ENCODE measurements at regions not wholly inside any gene's neighbourhood (a gene's known extent, or its start where the extent isn't known, plus 50 kb on each side); places are given as distances from the start of the nearest gene placed in this dataset.

DNA sequence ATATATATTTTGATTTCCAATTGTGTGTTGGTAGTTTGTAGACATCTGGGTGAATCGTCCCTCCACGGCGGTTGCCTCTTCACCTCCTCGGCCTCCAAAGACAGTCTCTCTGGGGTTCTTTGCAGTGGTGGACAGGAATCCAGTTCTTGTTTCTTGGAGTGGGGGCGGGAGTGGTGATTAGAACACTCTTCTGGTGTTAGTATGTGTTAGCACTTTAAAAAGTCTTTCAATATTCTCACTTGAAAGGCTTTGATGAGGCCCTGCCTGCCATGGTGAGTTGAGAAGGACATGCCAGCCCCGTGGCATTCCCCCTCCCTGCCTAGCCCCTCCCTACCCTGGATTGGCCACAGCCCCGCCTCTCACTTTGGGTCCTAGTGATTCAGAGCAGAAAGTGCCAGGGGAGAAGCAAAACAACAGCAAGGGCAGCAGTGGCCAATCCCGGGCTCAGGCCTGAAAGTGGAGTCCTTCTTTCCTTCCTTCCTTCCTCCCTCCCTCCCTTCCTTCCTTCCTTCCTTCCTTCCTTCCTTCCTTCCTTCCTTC is 316.8 kb upstream of the HS6ST1 start:
- FAIRE-seq = no peak
- no peak for TF ChIP-seq POLR2AphosphoS5 (IDR thresholded peaks at IDR 0.05; ENCODE audit: low read depth, low read length)
- TF ChIP-seq POLR2A (IDR thresholded peaks at IDR 0.05; ENCODE audit: low read depth, low read length) = no peak
- no peak for TF ChIP-seq SPI1 (IDR thresholded peaks at IDR 0.05; ENCODE audit: low read depth, low read length)
- TF ChIP-seq TAF1 (IDR thresholded peaks at IDR 0.05; ENCODE audit: low read depth, low read length) = no peak
- no peak for TF ChIP-seq PAX5 (IDR thresholded peaks at IDR 0.05; ENCODE audit: insufficient read depth, low read length, severe bottlenecking)
- TF ChIP-seq POU2F2 (IDR thresholded peaks at IDR 0.05; ENCODE audit: low read depth, low read length) = no peak
- no peak for DNase-seq (ENCODE audit: insufficient read length, low spot score)

DNA sequence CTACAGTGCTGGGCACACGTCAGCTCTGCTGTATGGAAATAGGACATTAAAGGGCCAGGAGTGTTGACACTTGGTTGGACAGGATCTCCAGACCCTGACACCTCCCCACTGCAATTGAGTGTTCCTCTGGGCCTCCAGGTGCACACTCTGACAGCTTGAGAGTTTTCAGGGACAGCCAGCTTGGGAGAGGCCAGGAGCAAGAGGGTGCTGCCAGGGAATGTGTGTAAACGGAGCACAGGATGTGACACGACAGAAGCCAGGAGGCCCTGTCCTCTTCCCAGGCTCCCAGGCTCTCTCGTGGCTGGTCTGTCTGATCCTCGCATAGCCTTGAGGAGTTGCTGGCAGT is 318.1 kb upstream of the HS6ST1 start:
- no peak for DNase-seq (ENCODE audit: insufficient read length, low spot score)
- TF ChIP-seq PAX5 (IDR thresholded peaks at IDR 0.05; ENCODE audit: insufficient read depth, low read length, severe bottlenecking) (no peak), POLR2A (IDR thresholded peaks at IDR 0.05; ENCODE audit: low read depth, low read length) (no peak), POLR2AphosphoS5 (IDR thresholded peaks at IDR 0.05; ENCODE audit: low read depth, low read length) (no peak), TAF1 (IDR thresholded peaks at IDR 0.05; ENCODE audit: low read depth, low read length) (no peak), POU2F2 (IDR thresholded peaks at IDR 0.05; ENCODE audit: low read depth, low read length) (no peak), SPI1 (IDR thresholded peaks at IDR 0.05; ENCODE audit: low read depth, low read length) (no peak)
- FAIRE-seq = no peak

DNA sequence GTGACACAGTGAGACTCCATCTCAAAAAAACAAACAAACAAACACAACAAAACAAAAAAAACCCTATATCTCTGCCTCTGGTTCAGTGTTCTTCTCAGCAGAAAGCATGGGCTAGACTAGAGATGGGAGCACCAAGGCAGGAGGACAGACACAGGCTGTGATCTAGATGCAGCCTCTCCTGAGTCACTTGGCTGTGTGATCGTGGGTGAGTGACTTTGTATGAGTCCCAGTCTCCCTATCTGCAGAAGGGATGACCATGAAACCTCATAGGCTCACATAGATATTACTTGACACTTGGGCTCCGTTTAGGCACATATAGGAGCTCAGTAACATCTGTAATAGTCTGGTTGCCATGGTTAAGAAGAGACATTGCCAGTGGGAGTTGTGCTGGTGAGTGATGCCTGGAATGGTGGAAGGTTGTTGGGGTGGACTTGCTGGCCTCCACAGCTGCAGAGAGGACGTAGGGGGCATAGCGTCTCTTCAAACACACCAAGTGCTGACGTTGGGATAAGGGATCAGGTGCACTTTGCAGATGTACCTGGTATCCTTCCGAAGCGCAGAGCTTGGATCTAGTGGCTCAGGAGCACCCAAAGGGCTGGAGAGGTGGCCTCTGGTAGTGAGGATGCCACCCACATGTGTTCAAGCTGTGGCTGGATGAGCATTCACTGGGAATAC is 318.9 kb upstream of the HS6ST1 start:
- DNase-seq (ENCODE audit: insufficient read length, low spot score) (no peak), FAIRE-seq (no peak)
- no peak for TF ChIP-seq POLR2AphosphoS5 (IDR thresholded peaks at IDR 0.05; ENCODE audit: low read depth, low read length)
- no peak for TF ChIP-seq POU2F2 (IDR thresholded peaks at IDR 0.05; ENCODE audit: low read depth, low read length)
- no peak for TF ChIP-seq TAF1 (IDR thresholded peaks at IDR 0.05; ENCODE audit: low read depth, low read length)
- TF ChIP-seq POLR2A (IDR thresholded peaks at IDR 0.05; ENCODE audit: low read depth, low read length) = no peak
- no peak for TF ChIP-seq SPI1 (IDR thresholded peaks at IDR 0.05; ENCODE audit: low read depth, low read length)
- TF ChIP-seq PAX5 (IDR thresholded peaks at IDR 0.05; ENCODE audit: insufficient read depth, low read length, severe bottlenecking) = no peak

DNA sequence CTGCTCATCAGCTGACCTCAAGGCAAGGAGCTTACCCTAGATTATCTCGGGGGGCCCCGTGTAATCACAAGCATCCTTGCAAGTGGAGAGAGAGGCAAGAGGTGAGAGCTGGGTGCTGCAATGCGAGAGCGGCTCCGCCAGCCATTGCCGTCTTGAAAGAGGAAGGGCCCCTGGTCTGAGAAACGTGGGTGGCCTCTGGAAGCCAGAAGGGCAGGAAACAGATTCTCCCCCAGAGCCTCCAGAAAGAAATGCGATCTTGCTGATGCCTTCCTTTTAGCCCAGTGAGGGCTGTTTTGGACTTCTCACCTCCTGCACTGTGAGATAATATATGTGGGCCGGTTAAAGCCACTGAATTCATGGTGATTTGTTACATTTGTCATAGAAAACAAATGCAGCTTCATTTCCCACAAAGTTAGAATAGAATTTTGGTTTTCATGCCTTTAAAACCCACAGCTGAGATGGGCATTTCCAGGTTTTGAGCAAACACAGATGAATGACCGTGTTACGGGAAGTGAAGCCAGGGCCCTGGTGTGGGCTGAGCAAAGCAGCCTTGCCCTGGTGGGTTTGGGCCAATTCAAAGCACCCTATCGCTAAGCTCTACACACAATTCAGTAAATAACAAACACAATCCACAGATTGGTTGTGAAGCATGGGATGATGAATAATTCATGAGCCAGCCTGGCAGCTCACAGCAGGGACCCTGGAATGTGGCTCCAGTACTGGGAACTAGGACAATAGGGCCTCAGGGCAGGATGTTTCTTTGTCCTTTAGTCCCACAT is 319.9 kb upstream of the HS6ST1 start:
- DNase-seq (ENCODE audit: insufficient read length, low spot score) (no peak), FAIRE-seq (no peak)
- no peak for TF ChIP-seq POU2F2 (IDR thresholded peaks at IDR 0.05; ENCODE audit: low read depth, low read length)
- TF ChIP-seq TAF1 (IDR thresholded peaks at IDR 0.05; ENCODE audit: low read depth, low read length) = no peak

DNA sequence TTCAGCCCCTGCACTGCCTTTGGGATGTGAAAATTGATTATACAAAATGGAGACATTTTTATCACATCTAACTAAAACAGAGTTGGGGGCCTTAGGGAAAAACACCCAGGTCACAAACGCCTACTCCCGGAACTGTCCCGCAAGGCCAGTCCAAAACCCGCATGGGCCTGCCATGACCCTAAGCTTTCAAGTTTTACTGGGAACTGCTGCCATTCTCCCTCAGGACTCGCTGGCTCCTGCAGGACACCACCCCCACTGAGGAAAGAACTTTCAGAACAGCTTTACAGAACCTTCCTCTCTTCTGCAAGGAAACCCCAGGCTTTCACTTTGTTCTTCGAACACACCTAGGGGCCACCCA is 320.4 kb upstream of the HS6ST1 start:
- FAIRE-seq = no peak
- TF ChIP-seq TAF1 (IDR thresholded peaks at IDR 0.05; ENCODE audit: low read depth, low read length) (no peak), SPI1 (IDR thresholded peaks at IDR 0.05; ENCODE audit: low read depth, low read length) (no peak), POLR2A (IDR thresholded peaks at IDR 0.05; ENCODE audit: low read depth, low read length) (no peak), POLR2AphosphoS5 (IDR thresholded peaks at IDR 0.05; ENCODE audit: low read depth, low read length) (no peak), POU2F2 (IDR thresholded peaks at IDR 0.05; ENCODE audit: low read depth, low read length) (no peak), PAX5 (IDR thresholded peaks at IDR 0.05; ENCODE audit: insufficient read depth, low read length, severe bottlenecking) (no peak)
- DNase-seq (ENCODE audit: insufficient read length, low spot score) = no peak

DNA sequence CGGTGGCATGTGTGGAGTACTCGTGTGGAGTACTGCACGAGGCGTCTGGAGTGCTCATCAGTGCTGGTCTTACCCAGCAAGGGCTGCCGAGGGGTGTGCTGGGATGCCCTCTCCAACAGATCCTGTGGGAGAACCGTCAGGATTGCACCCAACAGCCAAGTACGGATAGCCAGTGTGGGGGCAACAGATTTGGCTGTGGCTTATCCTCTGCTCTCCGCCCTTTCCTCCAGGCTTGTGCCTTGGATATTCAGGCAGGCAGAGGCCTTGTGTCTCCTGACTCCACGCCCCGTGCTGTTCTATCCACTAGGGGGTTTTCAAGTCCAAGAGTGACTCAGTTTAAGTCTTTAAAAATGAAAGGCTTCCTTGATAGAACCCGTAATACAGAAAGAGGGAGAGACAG is 321.0 kb upstream of the HS6ST1 start:
- DNase-seq (ENCODE audit: insufficient read length, low spot score) = no peak
- FAIRE-seq = no peak
- TF ChIP-seq TAF1 (IDR thresholded peaks at IDR 0.05; ENCODE audit: low read depth, low read length) (no peak), POLR2A (IDR thresholded peaks at IDR 0.05; ENCODE audit: low read depth, low read length) (no peak), SPI1 (IDR thresholded peaks at IDR 0.05; ENCODE audit: low read depth, low read length) (no peak), POLR2AphosphoS5 (IDR thresholded peaks at IDR 0.05; ENCODE audit: low read depth, low read length) (no peak), PAX5 (IDR thresholded peaks at IDR 0.05; ENCODE audit: insufficient read depth, low read length, severe bottlenecking) (no peak), POU2F2 (IDR thresholded peaks at IDR 0.05; ENCODE audit: low read depth, low read length) (no peak)

DNA sequence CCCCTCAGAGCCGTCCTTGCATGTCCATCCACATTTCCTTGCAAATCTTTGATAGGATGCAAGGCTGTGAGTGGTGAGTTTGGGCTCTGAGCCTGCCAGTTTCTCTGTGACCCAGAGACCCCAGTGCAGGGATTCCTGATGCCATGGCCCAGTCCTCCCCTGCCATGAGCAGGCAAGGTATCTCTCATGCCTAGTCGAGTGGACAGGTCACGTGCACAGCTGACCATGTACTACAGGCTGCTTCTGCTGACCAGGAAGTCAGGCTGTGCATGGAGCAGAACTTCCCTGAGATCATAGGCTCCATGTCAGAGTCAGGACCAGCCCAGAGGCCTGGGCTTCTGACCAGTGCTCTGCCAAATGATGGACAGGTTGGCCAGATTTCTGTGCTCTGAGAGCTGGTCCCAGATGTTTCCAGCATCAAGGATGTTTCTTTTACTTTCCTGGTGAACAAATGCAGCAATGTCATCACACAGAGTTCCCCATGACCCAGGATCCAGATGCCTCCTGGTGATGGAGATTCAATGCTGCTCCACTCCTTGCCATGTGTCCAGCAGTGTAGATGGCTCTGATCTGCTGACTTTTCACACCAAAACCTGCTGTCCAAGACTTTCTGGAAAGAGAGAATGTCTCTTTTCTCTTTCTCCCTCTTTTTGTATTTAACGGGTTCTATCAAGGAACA is 321.6 kb upstream of the HS6ST1 start:
- no peak for DNase-seq (ENCODE audit: insufficient read length, low spot score)
- TF ChIP-seq TAF1 (IDR thresholded peaks at IDR 0.05; ENCODE audit: low read depth, low read length) (no peak), SPI1 (IDR thresholded peaks at IDR 0.05; ENCODE audit: low read depth, low read length) (no peak), POLR2A (IDR thresholded peaks at IDR 0.05; ENCODE audit: low read depth, low read length) (no peak), POU2F2 (IDR thresholded peaks at IDR 0.05; ENCODE audit: low read depth, low read length) (no peak), PAX5 (IDR thresholded peaks at IDR 0.05; ENCODE audit: insufficient read depth, low read length, severe bottlenecking) (no peak), POLR2AphosphoS5 (IDR thresholded peaks at IDR 0.05; ENCODE audit: low read depth, low read length) (no peak)
- no peak for FAIRE-seq

DNA sequence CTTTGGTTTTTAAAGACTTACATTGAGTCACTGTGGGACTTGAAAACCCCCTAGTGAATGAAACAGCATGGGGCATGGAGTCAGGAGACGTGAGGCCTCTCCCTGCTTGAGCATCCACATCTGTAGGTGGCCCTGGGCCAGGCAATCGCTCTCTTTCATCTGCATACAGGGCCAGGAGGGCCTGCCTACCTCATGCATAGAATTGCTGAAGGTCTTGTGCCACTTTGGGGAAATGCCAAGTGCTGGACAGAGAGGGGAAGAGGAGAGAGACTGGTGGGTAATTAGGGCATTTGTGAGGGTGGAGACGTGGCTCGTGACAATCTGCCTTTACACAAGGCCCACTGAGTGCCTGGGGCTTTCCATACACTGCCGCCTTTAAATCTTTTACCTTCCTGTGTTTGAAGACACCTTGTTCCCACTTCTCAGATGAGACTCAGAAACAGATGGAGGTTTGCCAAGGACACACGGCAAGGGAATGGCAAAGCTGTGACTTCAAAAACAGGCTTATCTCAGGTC is 322.2 kb upstream of the HS6ST1 start:
- TF ChIP-seq POLR2AphosphoS5 (IDR thresholded peaks at IDR 0.05; ENCODE audit: low read depth, low read length) = no peak
- TF ChIP-seq POU2F2 (IDR thresholded peaks at IDR 0.05; ENCODE audit: low read depth, low read length) = no peak
- no peak for TF ChIP-seq TAF1 (IDR thresholded peaks at IDR 0.05; ENCODE audit: low read depth, low read length)
- TF ChIP-seq PAX5 (IDR thresholded peaks at IDR 0.05; ENCODE audit: insufficient read depth, low read length, severe bottlenecking) = no peak
- no peak for TF ChIP-seq POLR2A (IDR thresholded peaks at IDR 0.05; ENCODE audit: low read depth, low read length)
- no peak for TF ChIP-seq SPI1 (IDR thresholded peaks at IDR 0.05; ENCODE audit: low read depth, low read length)
- DNase-seq (ENCODE audit: insufficient read length, low spot score) = no peak
- no peak for FAIRE-seq
